HEK293 (cell line): ENCODE measurements at regions not wholly inside any gene's neighbourhood (a gene's known extent, or its start where the extent isn't known, plus 50 kb on each side); places are given as distances from the start of the nearest gene placed in this dataset.

Experiments used
- CTCF ChIA-PET: fragments of 350-600 bp; formaldehyde crosslinking; extraction: SDS; loops from one replicate; lab custom pipeline; 2021; ENCODE audit warnings: antibody characterized with exemption; lab: Yijun Ruan, JAX
- POLR2A ChIA-PET: fragments of 300-600 bp; formaldehyde crosslinking; extraction: SDS; loops from one replicate; lab custom pipeline; 2020; ENCODE audit warnings: antibody characterized with exemption, inconsistent platforms; lab: Yijun Ruan, JAX
- H3K27ac ChIP-seq: fragments of 200-500 bp; sonication (Bioruptor generic); 2 replicates; pipeline ENCODE4 v1.5.1; 2014; ENCODE audit warnings: low read depth, low read length, control low read depth, inconsistent platforms; ENCODE audit errors: extremely low read depth
- H3K36me3 ChIP-seq, 2 experiments: fragments of 200-500 bp in 1 of 2; sonication (Bioruptor generic) in 1 of 2; 1 replicate in 1 of 2; 2 replicates in 1 of 2; pipeline ENCODE4 v1.5.1; 2014 to 2017; ENCODE audit warnings: inconsistent platforms in 2 of 2, low read length in 2 of 2; ENCODE audit not compliant: control insufficient read depth in 2 of 2, insufficient read depth in 1 of 2
- H3K4me1 ChIP-seq: fragments of 200-500 bp; sonication (Bioruptor generic); 2 replicates; pipeline ENCODE4 v1.5.1; 2014; ENCODE audit warnings: mild to moderate bottlenecking, low read length, inconsistent platforms; ENCODE audit not compliant: control insufficient read depth, insufficient read depth
- H3K4me3 ChIP-seq: 2 replicates; pipeline ENCODE4 v1.5.1; 2011; ENCODE audit warnings: low read depth, mild to moderate bottlenecking, control low read depth, low read length, moderate library complexity
- H3K9me3 ChIP-seq: fragments of 200-500 bp; sonication (Bioruptor generic); 2 replicates; pipeline ENCODE4 v1.5.1; 2014; ENCODE audit warnings: low read depth, low read length, inconsistent platforms; ENCODE audit not compliant: control insufficient read depth, insufficient read depth
- FEZF1 ChIP-seq: fragments of 450-650 bp; formaldehyde crosslinking; IDR thresholded peaks from 2 replicates; pipeline ENCODE4 v1.5.1; 2016; ENCODE audit warnings: missing biosample characterization, missing genetic modification characterization
- PRDM1 ChIP-seq: fragments of 450-650 bp; formaldehyde crosslinking; IDR thresholded peaks from 2 replicates; pipeline ENCODE4; 2016; ENCODE audit warnings: missing biosample characterization, missing genetic modification characterization
- SETDB1 ChIP-seq: IDR thresholded peaks from one replicate; pipeline ENCODE4 v1.6.1; 2017; ENCODE audit warnings: mild to moderate bottlenecking, low read length, moderate library complexity, mixed read lengths; ENCODE audit not compliant: insufficient read length
- SP2 ChIP-seq: fragments of 450-650 bp; formaldehyde crosslinking; IDR thresholded peaks from 2 replicates; pipeline ENCODE4 v1.5.1; 2016; ENCODE audit warnings: missing biosample characterization, missing genetic modification characterization
- YY1 ChIP-seq: fragments of 450-650 bp; formaldehyde crosslinking; IDR thresholded peaks from 2 replicates; pipeline ENCODE4 v1.5.1; 2018; ENCODE audit warnings: missing biosample characterization, missing genetic modification characterization
- ZBTB49 ChIP-seq: fragments of 450-650 bp; formaldehyde crosslinking; IDR thresholded peaks from 2 replicates; pipeline ENCODE4 v1.5.1; 2016; ENCODE audit warnings: missing biosample characterization, missing genetic modification characterization, low read depth
- ZNF121 ChIP-seq: fragments of 450-650 bp; formaldehyde crosslinking; IDR thresholded peaks from 2 replicates; pipeline ENCODE4 v1.5.1; 2016; ENCODE audit warnings: missing biosample characterization, missing genetic modification characterization
- ZNF132 ChIP-seq: fragments of 450-650 bp; formaldehyde crosslinking; IDR thresholded peaks from 2 replicates; pipeline ENCODE4 v1.5.1; 2017; ENCODE audit warnings: missing biosample characterization, missing genetic modification characterization, borderline replicate concordance
- ZNF202 ChIP-seq: fragments of 450-650 bp; formaldehyde crosslinking; IDR thresholded peaks from 2 replicates; pipeline ENCODE4 v1.5.1; 2016; ENCODE audit warnings: missing biosample characterization, missing genetic modification characterization, borderline replicate concordance
- ZNF221 ChIP-seq: fragments of 450-650 bp; formaldehyde crosslinking; IDR thresholded peaks from 2 replicates; pipeline ENCODE4 v1.5.1; 2017; ENCODE audit warnings: missing biosample characterization, missing genetic modification characterization, borderline replicate concordance
- ZNF366 ChIP-seq: fragments of 450-650 bp; formaldehyde crosslinking; conservative IDR thresholded peaks from 2 replicates; pipeline ENCODE4 v1.5.1; 2016; ENCODE audit warnings: missing biosample characterization, missing genetic modification characterization
- ZNF426 ChIP-seq: fragments of 450-650 bp; formaldehyde crosslinking; IDR thresholded peaks from 2 replicates; pipeline ENCODE4 v1.5.1; 2017; ENCODE audit warnings: missing biosample characterization, missing genetic modification characterization, mild to moderate bottlenecking, inconsistent platforms, moderate library complexity
- ZNF510 ChIP-seq: fragments of 450-650 bp; formaldehyde crosslinking; IDR thresholded peaks from 2 replicates; pipeline ENCODE4 v1.5.1; 2018; ENCODE audit warnings: mild to moderate bottlenecking, missing genetic modification characterization, missing biosample characterization; ENCODE audit not compliant: insufficient replicate concordance
- ZNF585B ChIP-seq: fragments of 450-650 bp; formaldehyde crosslinking; IDR thresholded peaks from 2 replicates; pipeline ENCODE4 v1.5.1; 2016; ENCODE audit warnings: missing biosample characterization, missing genetic modification characterization
- ZNF639 ChIP-seq: fragments of 450-650 bp; formaldehyde crosslinking; IDR thresholded peaks from 2 replicates; pipeline ENCODE4 v1.5.1; 2016; ENCODE audit warnings: missing biosample characterization, missing genetic modification characterization
- ZNF660 ChIP-seq: fragments of 450-650 bp; IDR thresholded peaks from 2 replicates; pipeline ENCODE4 v1.5.1; 2018; ENCODE audit warnings: missing biosample characterization, mild to moderate bottlenecking, missing genetic modification characterization
- TF ChIP-seq, protein P1 (sequence below): fragments of 450-650 bp; formaldehyde crosslinking; IDR thresholded peaks from 2 replicates; pipeline ENCODE4 v1.5.1; 2017; ENCODE audit warnings: missing biosample characterization, missing genetic modification characterization

GRCh38 chr10:60722623-60723022, 55.7 kb upstream of the CDK1 start (continued):
- TF ChIP-seq ZNF585B (tag by site-specific recombination) = no peak
- TF ChIP-seq SP2 (tag by site-specific recombination) = no peak

DNA sequence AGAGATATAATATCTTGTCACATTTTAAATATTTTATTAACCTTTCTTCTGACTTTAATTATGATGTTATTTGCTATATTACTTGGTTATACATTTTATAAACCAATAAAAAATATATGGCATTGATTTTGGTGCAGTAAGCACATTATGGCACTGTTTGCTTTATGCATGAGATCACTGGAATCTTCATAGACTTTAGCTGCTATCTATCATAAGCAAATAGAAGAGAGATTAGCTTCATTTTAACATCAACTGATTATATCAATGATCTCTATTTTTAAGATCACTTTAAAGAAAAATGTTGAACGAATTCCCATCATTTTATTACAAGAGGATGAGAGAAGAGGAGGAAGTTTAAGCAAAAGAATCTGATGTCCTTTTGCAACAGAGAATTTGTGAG, 58.6 kb upstream of the CDK1 start:
- CTCF ChIA-PET = interaction anchor here (0.6 to 0.7 kb wide), 2 partner anchors 34 to 45 kb away, joined by 3 read pairs; no protein-coding TSS in a partner anchor

DNA sequence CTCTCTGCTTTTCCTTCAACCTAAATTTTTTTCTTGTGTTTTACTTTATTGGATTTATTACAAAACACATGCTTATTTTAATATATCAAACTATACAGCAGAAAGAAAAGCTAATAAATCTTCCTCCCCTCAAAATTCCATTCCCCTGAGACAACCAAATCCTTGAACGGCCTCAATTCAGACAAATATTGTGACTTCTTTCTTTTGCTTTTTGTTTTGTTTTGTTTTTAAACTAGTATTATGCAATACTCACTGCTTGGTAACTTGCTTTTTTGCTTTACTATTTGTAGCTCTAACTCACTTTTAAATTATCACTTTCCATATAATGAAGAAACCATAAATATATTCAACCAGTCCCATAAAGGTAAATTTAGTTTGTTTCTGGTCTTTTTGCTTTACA, 59.4 kb upstream of the CDK1 start:
- Histone ChIP-seq H3K4me3 (no peak overlapping the region), H3K36me3 (no peaks in the 10 kb centered on the region), H3K9me3 (no peaks in the 10 kb centered on the region), H3K4me1 (peaks cover 10% of the 10 kb centered on the region), H3K27ac (no peak overlapping the region)
- CTCF ChIA-PET = interaction anchor here (0.6 to 0.7 kb wide), 2 partner anchors 35 to 44 kb away, joined by 3 to 4 read pairs; no protein-coding TSS in a partner anchor
- peak; percentile 62 for TF ChIP-seq PRDM1
- TF ChIP-seq ZNF510 (tag by site-specific recombination) = no peak
- POLR2A ChIA-PET = no interaction called here

More for the DNA sequence above, 58.6 kb upstream of the CDK1 start:
- H3K36me3 ChIP-seq = no peaks in the 10 kb centered on the region
- TF ChIP-seq ZNF121 (tag by site-specific recombination) (no peak), FEZF1 (tag by site-specific recombination) (no peak), ZNF426 (tag by site-specific recombination) (no peak), ZNF202 (tag by site-specific recombination) (no peak), ZNF660 (no peak), YY1 (tag by site-specific recombination) (no peak), ZNF510 (tag by site-specific recombination) (no peak), ZNF366 (tag by site-specific recombination) (no peak), ZNF639 (tag by site-specific recombination) (no peak), ZBTB49 (no peak), SETDB1 (no peak), ZNF221 (no peak), ZNF132 (tag by site-specific recombination) (no peak)
- TF ChIP-seq, protein P1, sequence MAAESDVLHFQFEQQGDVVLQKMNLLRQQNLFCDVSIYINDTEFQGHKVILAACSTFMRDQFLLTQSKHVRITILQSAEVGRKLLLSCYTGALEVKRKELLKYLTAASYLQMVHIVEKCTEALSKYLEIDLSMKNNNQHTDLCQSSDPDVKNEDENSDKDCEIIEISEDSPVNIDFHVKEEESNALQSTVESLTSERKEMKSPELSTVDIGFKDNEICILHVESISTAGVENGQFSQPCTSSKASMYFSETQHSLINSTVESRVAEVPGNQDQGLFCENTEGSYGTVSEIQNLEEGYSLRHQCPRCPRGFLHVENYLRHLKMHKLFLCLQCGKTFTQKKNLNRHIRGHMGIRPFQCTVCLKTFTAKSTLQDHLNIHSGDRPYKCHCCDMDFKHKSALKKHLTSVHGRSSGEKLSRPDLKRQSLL (tag by site-specific recombination) = no peak
- POLR2A ChIA-PET = interaction anchor here (1.5 kb wide), 1 partner anchor 14 kb away, joined by 3 read pairs; no protein-coding TSS in a partner anchor
- peaks cover 13% of the 10 kb centered on the region for H3K4me1 ChIP-seq
- no peak overlapping the region for H3K4me3 ChIP-seq
- H3K27ac ChIP-seq = no peak overlapping the region
- no peaks in the 10 kb centered on the region for H3K9me3 ChIP-seq
